IPS-20b (cell line): ENCODE measurements at regions not wholly inside any gene's neighbourhood (a gene's known extent, or its start where the extent isn't known, plus 50 kb on each side); places are given as distances from the start of the nearest gene placed in this dataset.
"Not testable (repeated sequence)": the region's sequence is repeated elsewhere in the genome, so short reads cannot be mapped to it uniquely, and the experiment has no call there.

Experiments used
- H3K27ac ChIP-seq: one replicate; pipeline ENCODE4 v1.5.1; 2013; ENCODE audit warnings: low read length
- H3K27me3 ChIP-seq: 2 replicates; pipeline ENCODE4 v1.6.1; 2013; ENCODE audit warnings: mild to moderate bottlenecking, low read length, inconsistent platforms; ENCODE audit not compliant: insufficient read depth
- H3K36me3 ChIP-seq: 2 replicates; pipeline ENCODE4 v1.6.1; 2013; ENCODE audit warnings: low read depth, mild to moderate bottlenecking, inconsistent platforms, low read length, moderate library complexity; ENCODE audit not compliant: insufficient read depth
- H3K4me1 ChIP-seq: 2 replicates; pipeline ENCODE4 v1.6.1; 2013; ENCODE audit warnings: mild to moderate bottlenecking, control low read depth, inconsistent platforms, low read length, moderate library complexity; ENCODE audit not compliant: insufficient read depth
- H3K4me3 ChIP-seq: 2 replicates; pipeline ENCODE4 v1.5.1; 2013; ENCODE audit warnings: mild to moderate bottlenecking, low read length, inconsistent platforms
- H3K9ac ChIP-seq: 2 replicates; pipeline ENCODE4 v1.6.1; 2013; ENCODE audit warnings: low read depth, mild to moderate bottlenecking, inconsistent platforms, low read length, moderate library complexity
- H3K9me3 ChIP-seq: 2 replicates; pipeline ENCODE4 v1.6.1; 2013; ENCODE audit warnings: mild to moderate bottlenecking, low read depth, low read length, inconsistent platforms; ENCODE audit not compliant: insufficient read depth

GRCh38 chr11:28899706-28900105, 791.5 kb downstream of the METTL15 start:
- Histone ChIP-seq H3K27me3 (no peaks in the 10 kb centered on the region), H3K9me3 (no peaks in the 10 kb centered on the region), H3K4me3 (no peak overlapping the region), H3K9ac (no peak overlapping the region), H3K4me1 (no peaks in the 10 kb centered on the region), H3K27ac (no peak overlapping the region), H3K36me3 (no peaks in the 10 kb centered on the region)

DNA sequence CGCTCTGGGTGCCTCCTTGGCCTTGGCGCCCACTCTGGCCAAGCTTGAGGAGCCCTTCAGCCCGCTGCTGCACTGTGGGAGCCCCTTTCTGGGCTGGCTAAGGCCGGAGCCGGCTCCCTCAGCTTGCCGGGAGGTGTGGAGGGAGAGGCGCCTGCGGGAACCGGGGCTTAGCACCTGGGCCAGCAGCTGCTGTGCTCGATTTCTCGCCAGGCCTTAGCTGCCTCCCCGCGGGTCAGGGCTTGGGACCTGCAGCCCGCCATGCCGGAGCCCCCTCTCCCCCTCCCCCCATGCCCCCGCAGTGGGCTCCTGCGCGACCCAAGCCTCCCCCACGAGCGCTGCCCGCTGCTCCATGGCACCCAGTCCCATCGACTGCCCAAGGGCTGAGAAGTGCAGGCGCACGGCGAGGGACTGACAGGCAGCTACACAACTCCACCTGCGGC, 782.4 kb downstream of the METTL15 start:
- H3K4me3 ChIP-seq, H3K9me3 ChIP-seq, H3K9ac ChIP-seq, H3K27ac ChIP-seq, H3K36me3 ChIP-seq, H3K4me1 ChIP-seq, H3K27me3 ChIP-seq: not testable (repeated sequence)

DNA sequence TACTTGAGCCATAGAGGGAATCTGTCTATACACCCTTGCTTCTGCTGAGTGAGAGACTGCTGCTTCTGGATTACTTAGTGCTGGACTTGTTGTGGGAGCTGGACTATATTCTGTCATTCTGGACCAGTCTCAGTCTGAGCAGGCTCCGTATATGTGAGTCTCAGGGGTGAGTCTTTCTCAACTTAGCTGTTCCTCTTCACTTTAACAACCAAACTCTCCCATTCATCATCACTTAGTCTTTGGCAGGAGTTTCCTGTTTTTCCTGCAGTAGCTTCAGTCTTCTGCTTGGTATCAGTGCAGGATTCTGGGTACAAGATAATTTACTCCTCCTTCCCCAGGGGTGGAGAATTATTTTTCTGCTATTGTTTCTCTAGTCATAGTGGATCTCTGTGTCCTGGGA, 779.5 kb downstream of the METTL15 start:
- Histone ChIP-seq H3K4me1 (no peaks in the 10 kb centered on the region), H3K4me3 (no peak overlapping the region), H3K27ac (no peak overlapping the region), H3K36me3 (no peaks in the 10 kb centered on the region), H3K27me3 (no peaks in the 10 kb centered on the region), H3K9ac (no peak overlapping the region), H3K9me3 (no peaks in the 10 kb centered on the region)

GRCh38 chr11:28879869-28880268, 771.7 kb downstream of the METTL15 start:
- Histone ChIP-seq H3K36me3 (no peaks in the 10 kb centered on the region), H3K4me3 (no peak overlapping the region), H3K4me1 (no peaks in the 10 kb centered on the region), H3K9me3 (no peaks in the 10 kb centered on the region), H3K9ac (no peak overlapping the region), H3K27me3 (no peaks in the 10 kb centered on the region), H3K27ac (no peak overlapping the region)

GRCh38 chr11:28878025-28878424, 769.8 kb downstream of the METTL15 start:
- no peaks in the 10 kb centered on the region for H3K27me3 ChIP-seq
- H3K27ac ChIP-seq = no peak overlapping the region
- H3K9me3 ChIP-seq = no peaks in the 10 kb centered on the region
- no peak overlapping the region for H3K9ac ChIP-seq
- no peak overlapping the region for H3K4me3 ChIP-seq
- H3K36me3 ChIP-seq = no peaks in the 10 kb centered on the region
- no peaks in the 10 kb centered on the region for H3K4me1 ChIP-seq

DNA sequence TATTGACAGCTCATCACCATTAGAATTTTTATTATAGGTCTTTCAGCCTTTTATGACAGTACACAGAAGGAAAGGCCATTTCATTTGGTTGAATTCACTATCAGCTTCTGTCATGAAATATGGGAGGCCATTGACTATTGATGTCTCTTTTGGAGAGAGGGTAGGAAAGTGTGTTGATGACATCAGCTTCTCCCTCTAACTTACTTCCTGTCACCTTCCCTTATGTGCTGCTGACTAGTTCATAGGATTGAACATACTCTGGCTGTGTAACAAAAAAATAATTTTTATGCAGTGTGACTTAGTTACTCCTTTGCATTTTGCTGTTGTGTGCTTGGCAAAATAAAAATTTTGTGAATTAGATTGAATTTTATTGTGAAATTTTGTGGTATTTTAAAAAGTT, 769.2 kb downstream of the METTL15 start:
- Histone ChIP-seq H3K27ac (no peak overlapping the region), H3K9ac (no peak overlapping the region), H3K4me1 (no peaks in the 10 kb centered on the region)

GRCh38 chr11:28874706-28875105, 766.5 kb downstream of the METTL15 start:
- Histone ChIP-seq H3K4me3 (no peak overlapping the region), H3K27me3 (no peaks in the 10 kb centered on the region), H3K27ac (no peak overlapping the region), H3K36me3 (no peaks in the 10 kb centered on the region), H3K4me1 (no peaks in the 10 kb centered on the region), H3K9me3 (no peaks in the 10 kb centered on the region), H3K9ac (no peak overlapping the region)

More for the DNA sequence above, 769.2 kb downstream of the METTL15 start:
- Histone ChIP-seq H3K27me3 (no peaks in the 10 kb centered on the region), H3K36me3 (no peaks in the 10 kb centered on the region), H3K4me3 (no peak overlapping the region), H3K9me3 (no peaks in the 10 kb centered on the region)

- Histone ChIP-seq H3K9me3 (no peaks in the 10 kb centered on the region), H3K4me1 (no peaks in the 10 kb centered on the region), H3K9ac (no peak overlapping the region), H3K4me3 (no peak overlapping the region), H3K27me3 (no peaks in the 10 kb centered on the region), H3K27ac (no peak overlapping the region), H3K36me3 (no peaks in the 10 kb centered on the region)
Measured at GRCh38 chr11:28871090-28871489, 762.9 kb downstream of the METTL15 start.

DNA sequence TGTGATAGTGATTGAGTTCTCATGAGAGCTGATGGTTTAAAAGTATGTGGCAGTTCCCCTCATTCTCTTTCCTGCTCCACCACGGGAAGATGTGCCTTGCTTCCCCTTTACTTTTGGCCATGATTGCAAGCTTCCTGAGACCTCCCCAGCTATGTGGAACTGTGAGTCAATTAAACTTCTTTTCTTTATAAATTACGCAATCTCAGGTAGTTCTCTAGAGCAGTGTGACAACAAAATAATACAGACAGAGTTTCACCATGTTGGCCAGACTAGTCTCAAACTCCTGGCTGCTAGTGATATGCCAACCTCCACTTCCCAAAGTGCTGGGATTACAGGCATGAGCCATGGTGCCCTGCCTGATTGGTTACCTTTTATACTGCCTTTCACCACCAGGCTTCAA, 755.2 kb downstream of the METTL15 start:
- no peak overlapping the region for H3K4me3 ChIP-seq
- H3K36me3 ChIP-seq = no peaks in the 10 kb centered on the region
- no peaks in the 10 kb centered on the region for H3K9me3 ChIP-seq
- H3K27ac ChIP-seq = no peak overlapping the region
- H3K9ac ChIP-seq = no peak overlapping the region
- no peaks in the 10 kb centered on the region for H3K4me1 ChIP-seq
- no peaks in the 10 kb centered on the region for H3K27me3 ChIP-seq

DNA sequence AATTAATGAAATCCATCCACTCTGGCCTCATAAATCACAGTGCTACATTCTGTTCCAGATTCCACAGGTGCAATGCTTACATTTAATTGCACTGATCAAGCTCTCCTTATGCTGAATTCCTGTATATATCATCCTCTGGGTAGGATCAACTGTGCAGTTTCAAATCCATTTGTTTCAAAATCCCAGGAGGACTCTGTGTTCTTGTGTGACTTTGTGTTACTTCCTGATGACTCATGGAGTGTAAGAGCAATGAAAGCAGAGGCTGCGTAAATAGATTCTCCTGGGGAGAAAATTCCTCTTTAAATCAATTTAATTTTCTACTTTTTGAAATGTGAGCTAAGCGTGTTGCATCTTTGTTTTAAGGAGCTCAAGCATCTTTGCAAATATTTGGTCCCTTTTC, 752.7 kb downstream of the METTL15 start:
- Histone ChIP-seq H3K27me3 (no peaks in the 10 kb centered on the region), H3K27ac (no peak overlapping the region), H3K9ac (no peak overlapping the region), H3K4me1 (no peaks in the 10 kb centered on the region), H3K36me3 (no peaks in the 10 kb centered on the region), H3K9me3 (no peaks in the 10 kb centered on the region), H3K4me3 (no peak overlapping the region)

DNA sequence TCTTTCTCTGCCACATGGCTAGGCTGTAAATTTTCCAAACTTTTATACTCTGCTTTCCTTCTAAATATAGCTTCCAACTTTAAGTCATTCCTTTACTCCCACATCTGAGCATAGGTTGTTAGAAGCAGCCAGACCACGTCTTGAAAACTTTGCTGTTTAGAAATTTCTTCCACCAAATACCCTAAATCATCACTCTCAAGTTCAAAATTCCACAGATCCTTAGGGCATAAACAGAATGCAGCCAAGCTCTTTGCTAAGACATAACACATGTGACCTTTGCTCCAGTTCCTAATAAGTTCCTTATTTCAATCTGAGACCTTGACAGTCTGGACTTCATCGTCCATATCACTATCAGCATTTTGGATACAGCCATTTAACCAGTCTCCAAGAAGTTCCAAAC, 749.9 kb downstream of the METTL15 start:
- H3K9me3 ChIP-seq = no peaks in the 10 kb centered on the region
- no peaks in the 10 kb centered on the region for H3K36me3 ChIP-seq
- H3K4me1 ChIP-seq = no peaks in the 10 kb centered on the region
- H3K4me3 ChIP-seq = no peak overlapping the region
- no peak overlapping the region for H3K9ac ChIP-seq
- no peak overlapping the region for H3K27ac ChIP-seq
- H3K27me3 ChIP-seq = no peaks in the 10 kb centered on the region

DNA sequence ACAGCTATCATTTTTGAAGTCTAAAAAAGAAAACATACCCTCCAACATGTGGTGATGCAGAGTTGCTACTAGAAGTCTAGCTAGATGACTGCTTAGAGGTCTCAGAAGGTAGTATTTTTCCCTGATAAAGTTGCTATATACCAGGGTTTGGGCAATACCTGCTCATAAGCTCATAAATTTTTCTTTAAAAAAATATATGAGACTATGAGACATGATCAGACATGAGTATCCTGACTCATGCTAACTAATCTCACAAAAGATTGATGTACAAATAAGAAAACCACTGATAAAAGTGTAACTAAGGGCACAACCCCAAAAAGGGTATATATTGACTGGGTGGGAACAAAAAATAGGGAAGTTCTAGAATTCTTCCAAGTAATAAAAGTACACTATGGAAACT, 740.9 kb downstream of the METTL15 start:
- peaks cover 26% of the 10 kb centered on the region for H3K9me3 ChIP-seq
- H3K4me3 ChIP-seq = no peak overlapping the region

DNA sequence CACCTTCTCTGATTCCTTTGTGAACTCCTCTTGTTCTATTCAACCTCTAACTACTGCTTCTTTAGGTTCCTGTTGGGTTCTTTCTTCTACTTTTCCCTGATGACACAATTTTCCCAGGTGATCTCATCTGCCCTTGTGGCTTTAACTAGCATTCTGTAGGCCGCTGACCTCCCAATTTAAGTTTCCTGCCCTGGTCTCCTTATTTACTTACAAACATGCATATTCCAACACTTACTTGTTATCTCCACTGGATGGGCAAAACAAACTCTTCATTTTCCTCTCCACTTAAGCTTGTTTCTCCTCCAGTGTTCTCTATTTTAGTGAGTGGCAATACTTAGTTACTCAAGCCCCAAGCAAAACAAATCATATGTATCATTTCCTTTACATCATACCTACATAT, 734.5 kb downstream of the METTL15 start:
- Histone ChIP-seq H3K27ac (no peak overlapping the region), H3K27me3 (no peaks in the 10 kb centered on the region), H3K9ac (no peak overlapping the region), H3K36me3 (no peaks in the 10 kb centered on the region), H3K4me1 (no peaks in the 10 kb centered on the region), H3K9me3 (no peaks in the 10 kb centered on the region), H3K4me3 (no peak overlapping the region)

More for the DNA sequence above, 740.9 kb downstream of the METTL15 start:
- Histone ChIP-seq H3K4me1 (no peaks in the 10 kb centered on the region), H3K27ac (no peak overlapping the region), H3K27me3 (no peaks in the 10 kb centered on the region), H3K36me3 (no peaks in the 10 kb centered on the region), H3K9ac (no peak overlapping the region)
